AG04449 (cell line): ENCODE measurements at regions not wholly inside any gene's neighbourhood (a gene's known extent, or its start where the extent isn't known, plus 50 kb on each side); places are given as distances from the start of the nearest gene placed in this dataset.

Source experiments
- CTCF ChIA-PET: fragments of 350-600 bp; formaldehyde crosslinking; extraction: SDS; loops from one replicate; lab custom pipeline; 2021; ENCODE audit warnings: antibody characterized with exemption; lab: Yijun Ruan, JAX
- POLR2A ChIA-PET: fragments of 400-600, 350-600 bp; formaldehyde crosslinking; extraction: SDS; loops from one replicate; lab custom pipeline; 2020; ENCODE audit warnings: antibody characterized with exemption, inconsistent platforms; lab: Yijun Ruan, JAX
- DNase-seq: peaks from one replicate; pipeline ENCODE4 v3.0.0-alpha.2; 2010; ENCODE audit warnings: low read depth, low spot score
- H3K4me3 ChIP-seq: 2 replicates; pipeline ENCODE4 v1.5.1; 2011; ENCODE audit warnings: low read depth, mild to moderate bottlenecking, control low read depth, low read length
- TF ChIP-seq, protein P1 (sequence below): IDR thresholded peaks from one replicate; pipeline ENCODE4 v1.5.1; 2011; ENCODE audit warnings: mild to moderate bottlenecking, moderate library complexity, low read length, control low read depth, inconsistent platforms; ENCODE audit not compliant: insufficient read depth; ENCODE audit errors: missing control alignments

DNA sequence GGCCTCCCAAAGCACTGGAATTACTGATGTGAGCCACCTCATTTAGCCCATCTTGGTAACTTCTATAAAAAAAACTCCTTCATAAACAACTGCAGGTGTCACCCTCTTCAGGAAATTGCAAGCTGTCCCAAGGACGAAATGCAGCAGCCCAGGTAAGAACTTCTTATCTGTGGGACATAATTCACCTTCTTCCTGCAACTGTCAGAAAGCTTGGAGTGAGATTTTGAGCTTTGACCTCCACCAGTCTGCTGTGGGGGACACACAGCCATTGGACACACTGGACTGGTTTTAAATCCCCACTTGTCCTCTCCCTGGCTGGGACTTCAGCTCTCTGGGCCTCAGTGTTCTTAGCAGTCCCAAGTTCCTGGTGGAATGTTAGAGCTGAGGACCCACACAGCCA, 368.5 kb downstream of the MN1 start:
- CTCF ChIA-PET, result interaction anchor here (1.0 to 1.3 kb wide), 2 partner anchors 10 to 27 kb away, joined by 4 to 5 read pairs; no protein-coding TSS in a partner anchor
- POLR2A ChIA-PET, result no interaction called here
- TF ChIP-seq, protein P1, sequence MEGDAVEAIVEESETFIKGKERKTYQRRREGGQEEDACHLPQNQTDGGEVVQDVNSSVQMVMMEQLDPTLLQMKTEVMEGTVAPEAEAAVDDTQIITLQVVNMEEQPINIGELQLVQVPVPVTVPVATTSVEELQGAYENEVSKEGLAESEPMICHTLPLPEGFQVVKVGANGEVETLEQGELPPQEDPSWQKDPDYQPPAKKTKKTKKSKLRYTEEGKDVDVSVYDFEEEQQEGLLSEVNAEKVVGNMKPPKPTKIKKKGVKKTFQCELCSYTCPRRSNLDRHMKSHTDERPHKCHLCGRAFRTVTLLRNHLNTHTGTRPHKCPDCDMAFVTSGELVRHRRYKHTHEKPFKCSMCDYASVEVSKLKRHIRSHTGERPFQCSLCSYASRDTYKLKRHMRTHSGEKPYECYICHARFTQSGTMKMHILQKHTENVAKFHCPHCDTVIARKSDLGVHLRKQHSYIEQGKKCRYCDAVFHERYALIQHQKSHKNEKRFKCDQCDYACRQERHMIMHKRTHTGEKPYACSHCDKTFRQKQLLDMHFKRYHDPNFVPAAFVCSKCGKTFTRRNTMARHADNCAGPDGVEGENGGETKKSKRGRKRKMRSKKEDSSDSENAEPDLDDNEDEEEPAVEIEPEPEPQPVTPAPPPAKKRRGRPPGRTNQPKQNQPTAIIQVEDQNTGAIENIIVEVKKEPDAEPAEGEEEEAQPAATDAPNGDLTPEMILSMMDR, result no peak
- no peak for DNase-seq
- H3K4me3 ChIP-seq, result no peak overlapping the region

DNA sequence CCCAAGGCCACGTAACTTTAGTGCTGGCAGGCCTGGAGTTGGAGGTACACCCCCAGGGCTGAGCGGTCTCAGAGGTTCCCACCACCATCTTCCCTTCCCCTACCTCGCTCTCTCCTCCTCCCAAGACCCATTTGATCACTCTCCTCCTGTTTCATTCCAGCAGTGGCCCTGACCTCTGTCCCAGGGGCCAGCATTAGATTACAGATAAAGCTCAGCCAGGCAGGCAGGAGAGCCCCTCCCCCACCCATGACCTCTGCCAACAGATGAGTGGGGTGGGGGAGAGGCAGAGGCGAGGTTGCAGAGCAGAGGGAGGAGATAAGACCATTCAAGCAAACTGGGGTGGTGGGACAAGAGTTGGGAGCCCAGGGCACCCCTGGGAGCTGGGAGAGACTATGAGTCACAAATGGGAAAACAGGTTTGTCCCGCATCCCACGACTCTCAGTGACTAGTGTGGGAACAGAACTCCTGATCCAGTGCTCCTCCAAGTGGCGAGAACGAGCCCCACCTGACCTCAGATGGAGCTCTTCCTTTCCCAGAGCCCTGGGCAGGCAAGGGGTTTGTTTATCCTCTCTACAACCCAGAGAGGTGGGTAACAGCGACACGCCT, 367.9 kb downstream of the MN1 start:
- TF ChIP-seq, protein P1, result no peak
- H3K4me3 ChIP-seq, result no peak overlapping the region
- ChIA-PET POLR2A (no interaction called here), CTCF (interaction anchor here (1.0 to 1.3 kb wide), 2 partner anchors 9 to 28 kb away, joined by 4 to 5 read pairs; no protein-coding TSS in a partner anchor)
- no peak for DNase-seq

DNA sequence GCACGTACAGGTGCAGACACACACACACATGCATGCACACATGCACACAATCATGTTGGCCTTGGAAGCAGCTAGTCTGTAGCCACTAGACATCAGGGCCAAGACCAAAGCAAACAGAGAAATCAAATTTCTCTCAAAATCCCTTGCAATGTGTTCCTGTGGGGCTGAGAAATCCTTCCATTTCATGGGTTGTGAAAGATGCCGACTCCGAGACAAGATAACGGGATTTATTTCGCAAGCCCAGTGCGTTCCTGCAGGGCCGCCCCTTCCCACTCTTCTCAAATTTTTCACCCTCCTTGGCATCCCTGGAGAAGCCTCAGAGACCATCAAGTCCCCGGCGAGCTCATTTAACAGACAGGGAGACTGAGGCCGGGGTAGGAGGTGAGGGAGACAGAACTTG, 366.7 kb downstream of the MN1 start:
- no peak overlapping the region for H3K4me3 ChIP-seq
- CTCF ChIA-PET, result no interaction called here
- no peak for DNase-seq
- POLR2A ChIA-PET, result no interaction called here
- TF ChIP-seq, protein P1, result no peak

DNA sequence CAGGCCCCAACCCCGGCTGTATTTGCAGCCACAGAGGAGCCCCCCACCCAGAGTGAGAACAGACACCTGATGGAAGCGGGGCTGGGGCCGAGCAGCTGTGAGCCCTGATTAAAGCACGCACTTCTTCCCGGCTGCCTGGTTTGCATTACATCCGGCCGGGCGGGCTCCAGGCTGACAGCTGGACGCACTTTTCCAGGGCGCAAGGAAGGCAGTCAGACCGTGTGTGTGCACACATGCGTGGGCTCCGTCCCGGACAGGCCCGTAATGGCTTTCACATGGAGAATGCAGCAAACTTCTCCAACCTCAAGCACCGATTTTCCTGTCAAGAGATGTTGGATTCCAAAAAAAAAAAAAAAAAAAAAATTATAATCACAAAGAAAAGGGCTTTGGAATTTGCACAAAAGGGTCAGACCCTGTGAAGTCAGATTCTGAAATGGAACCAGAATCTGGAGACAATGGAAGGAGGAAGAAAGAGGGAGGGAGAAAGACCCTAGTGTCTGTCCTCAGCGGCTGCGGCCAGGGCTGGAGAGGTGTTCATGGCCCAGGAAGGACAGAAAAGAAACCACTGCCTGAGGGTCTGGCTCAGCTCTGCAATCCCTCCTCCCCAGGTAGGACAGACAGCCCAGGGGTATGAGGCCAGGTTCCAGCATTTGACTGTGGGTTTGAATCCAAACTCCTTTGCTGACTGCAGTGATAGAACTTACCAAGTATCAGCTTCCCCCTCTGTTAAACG, 365.5 kb downstream of the MN1 start:
- POLR2A ChIA-PET, result interaction anchor here (0.7 kb wide), 1 partner anchor 366 kb away, joined by 4 read pairs; no protein-coding TSS in a partner anchor
- CTCF ChIA-PET, result interaction anchor here (1.6 kb wide), 1 partner anchor 22 kb away, joined by 4 read pairs; no protein-coding TSS in a partner anchor
- DNase-seq, result no peak

DNA sequence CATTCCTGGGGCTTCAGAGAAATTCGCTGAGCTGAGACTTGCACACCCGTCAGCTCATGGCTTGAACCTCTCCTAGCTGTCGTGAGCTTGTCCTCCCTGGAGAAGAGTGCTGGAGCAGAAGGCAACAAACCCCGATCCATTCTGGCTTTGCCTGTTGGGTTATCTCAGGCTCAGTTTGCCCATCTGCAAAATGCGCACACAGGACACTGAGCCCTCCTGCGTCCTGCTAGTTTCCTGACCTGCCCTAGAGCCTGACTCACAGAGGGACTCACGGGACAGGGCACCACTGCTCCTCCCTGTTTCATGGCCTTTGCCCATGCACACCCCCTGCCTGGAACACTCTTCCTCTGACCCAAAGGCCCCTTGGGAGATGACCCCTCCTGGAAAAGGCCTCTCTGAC, 365.0 kb downstream of the MN1 start:
- TF ChIP-seq, protein P1, result no peak
- DNase-seq, result no peak
- no peak overlapping the region for H3K4me3 ChIP-seq
- POLR2A ChIA-PET, result no interaction called here
- CTCF ChIA-PET, result interaction anchor here (1.6 kb wide), 1 partner anchor 21 kb away, joined by 4 read pairs; no protein-coding TSS in a partner anchor

More for the DNA sequence above, 365.5 kb downstream of the MN1 start:
- TF ChIP-seq, protein P1, result no peak
- H3K4me3 ChIP-seq, result no peak overlapping the region

DNA sequence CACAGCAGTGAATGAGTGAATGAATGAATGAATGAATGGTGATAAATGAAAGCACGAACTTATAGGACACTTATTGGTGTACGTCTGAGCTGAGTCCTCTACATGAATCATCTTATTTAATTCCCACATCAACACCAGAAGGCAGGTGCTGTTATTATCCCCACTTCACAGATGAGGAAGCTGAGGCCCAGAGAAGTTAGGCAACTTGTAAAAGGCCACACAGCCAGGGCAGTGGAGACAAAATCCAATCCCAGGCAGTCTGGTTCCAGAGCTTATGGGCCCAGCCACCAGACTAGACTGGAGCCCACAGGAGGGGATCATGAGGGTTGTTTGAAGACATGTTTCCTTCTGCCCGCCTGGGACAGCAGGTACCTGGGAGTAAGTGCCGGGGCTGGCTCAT, 364.0 kb downstream of the MN1 start:
- CTCF ChIA-PET, result no interaction called here
- POLR2A ChIA-PET, result no interaction called here
- TF ChIP-seq, protein P1, result no peak
- H3K4me3 ChIP-seq, result no peak overlapping the region
- no peak for DNase-seq
